ENCODE measurements at regions not wholly inside any gene's neighbourhood (a gene's known extent, or its start where the extent isn't known, plus 50 kb on each side); places are given as distances from the start of the nearest gene placed in this dataset.

DNA sequence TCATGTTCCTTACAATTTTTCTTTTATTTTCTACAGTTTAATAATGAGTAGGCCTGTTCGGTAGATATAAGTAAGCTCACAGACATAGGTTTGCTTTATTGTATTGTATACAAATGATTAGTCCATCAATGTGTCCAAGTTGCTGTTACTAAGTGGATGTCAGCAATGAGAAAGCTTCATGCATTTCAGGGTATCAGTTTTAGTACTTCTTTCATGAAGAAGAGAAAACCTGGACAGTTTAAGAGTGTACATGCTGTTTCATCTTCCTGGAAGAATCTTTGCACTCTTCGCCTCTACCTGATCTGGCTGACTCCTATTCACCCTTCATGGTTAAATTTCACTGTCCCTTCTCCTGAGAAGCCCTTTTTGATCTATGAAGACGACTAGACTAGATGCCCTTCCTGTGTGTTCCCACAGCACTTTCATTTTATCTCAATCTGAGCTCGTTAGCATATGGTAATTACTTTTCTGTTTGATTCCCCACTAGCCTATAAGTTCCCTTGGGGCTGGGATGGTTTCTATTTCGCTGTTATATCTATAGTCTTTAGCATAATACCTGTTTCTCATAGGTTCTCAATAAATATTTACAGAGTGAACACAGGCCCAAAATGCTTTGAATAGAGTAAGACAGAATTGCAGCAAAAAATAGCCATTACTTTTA is 70.7 kb downstream of the CETN3 start:
- no peak overlapping the region for H3K4me3 ChIP-seq (ENCODE audit: control insufficient read depth, low read depth, low read length)
- TF ChIP-seq CTCF (IDR thresholded peaks at IDR 0.05; ENCODE audit: control insufficient read depth, insufficient read depth, low read depth, low read length, missing control alignments) = no peak
- no peak for DNase-seq (ENCODE audit: low read depth)

DNA sequence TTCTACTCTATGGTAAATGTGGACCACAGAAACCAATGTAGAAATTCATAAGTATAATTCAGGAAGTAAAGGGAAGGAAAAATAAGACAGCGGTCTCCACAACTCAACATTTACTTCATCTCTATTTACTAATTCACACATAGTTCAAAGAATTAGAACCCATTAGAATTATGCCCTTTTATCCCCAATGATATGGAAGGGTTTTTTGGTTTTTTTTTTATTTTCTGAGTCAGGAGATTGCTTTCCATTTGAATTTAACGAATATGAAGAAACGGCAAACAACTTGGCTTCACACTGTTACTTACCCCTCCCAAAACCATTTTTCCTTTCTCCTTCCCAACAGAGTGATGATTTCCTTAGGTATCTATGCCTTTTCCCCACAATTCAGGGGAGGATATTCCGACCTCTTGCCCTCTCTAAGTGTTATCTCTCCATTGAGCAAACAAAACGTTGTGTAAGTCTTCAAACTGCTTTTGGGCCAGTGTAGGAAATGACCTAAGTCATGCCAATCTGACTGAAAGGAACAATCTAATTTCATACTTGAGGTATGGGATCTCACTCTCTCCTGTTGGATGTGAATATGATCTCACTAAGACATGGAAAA is 72.0 kb downstream of the CETN3 start:
- no peak for DNase-seq (ENCODE audit: low read depth)
- no peak overlapping the region for H3K4me3 ChIP-seq (ENCODE audit: control insufficient read depth, low read depth, low read length)
- TF ChIP-seq CTCF (IDR thresholded peaks at IDR 0.05; ENCODE audit: control insufficient read depth, insufficient read depth, low read depth, low read length, missing control alignments) = no peak

DNA sequence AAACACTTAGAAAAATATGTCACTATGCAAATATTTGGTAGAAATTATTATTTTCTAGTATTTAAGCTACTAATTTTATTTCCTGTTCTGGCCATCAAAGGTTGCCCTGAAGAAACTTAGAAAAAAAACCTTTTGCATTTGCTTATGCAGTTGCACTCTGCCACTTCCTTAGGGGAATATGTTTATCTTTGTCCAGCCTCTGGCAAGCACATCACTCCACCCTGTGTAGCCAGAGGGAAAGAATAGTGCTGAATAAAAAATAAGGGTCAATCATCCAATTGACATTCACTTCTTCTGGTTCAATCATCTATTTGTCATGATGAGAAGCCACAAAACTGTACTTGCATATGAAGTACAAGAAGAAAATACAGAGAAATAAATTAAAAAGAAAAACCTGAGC is 72.8 kb downstream of the CETN3 start:
- H3K4me3 ChIP-seq (ENCODE audit: control insufficient read depth, low read depth, low read length) = no peak overlapping the region
- TF ChIP-seq CTCF (IDR thresholded peaks at IDR 0.05; ENCODE audit: control insufficient read depth, insufficient read depth, low read depth, low read length, missing control alignments) = no peak
- no peak for DNase-seq (ENCODE audit: low read depth)

DNA sequence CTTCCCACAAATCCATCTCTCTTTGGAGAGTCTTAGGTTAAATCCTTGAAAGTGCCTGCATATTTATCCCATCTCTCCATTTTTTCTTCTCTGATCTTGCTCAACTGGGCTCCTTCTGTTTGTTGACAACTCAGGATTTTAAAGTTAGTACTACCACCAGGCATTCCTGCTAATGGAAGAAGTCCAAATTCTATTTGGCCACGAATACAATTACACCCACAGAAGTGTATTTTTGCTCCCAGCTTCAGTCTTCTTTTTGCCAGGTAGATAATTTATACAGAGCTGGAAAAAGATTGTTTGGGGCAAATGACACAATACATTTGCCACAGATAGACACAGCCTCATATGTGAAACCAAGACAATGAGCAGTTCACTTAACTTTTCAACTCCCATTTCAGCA is 74.8 kb downstream of the CETN3 start:
- no peak for TF ChIP-seq CTCF (IDR thresholded peaks at IDR 0.05; ENCODE audit: control insufficient read depth, insufficient read depth, low read depth, low read length, missing control alignments)
- no peak for DNase-seq (ENCODE audit: low read depth)
- H3K4me3 ChIP-seq (ENCODE audit: control insufficient read depth, low read depth, low read length) = no peak overlapping the region

GRCh38 chr5:90329911-90330310 is 79.6 kb downstream of the CETN3 start:
- no peak for TF ChIP-seq CTCF (IDR thresholded peaks at IDR 0.05; ENCODE audit: control insufficient read depth, insufficient read depth, low read depth, low read length, missing control alignments)
- DNase-seq (ENCODE audit: low read depth) = no peak
- H3K4me3 ChIP-seq (ENCODE audit: control insufficient read depth, low read depth, low read length) = no peak overlapping the region

GRCh38 chr5:90326995-90327394 is 82.6 kb downstream of the CETN3 start:
- DNase-seq (ENCODE audit: low read depth) = no peak
- H3K4me3 ChIP-seq (ENCODE audit: control insufficient read depth, low read depth, low read length) = no peak overlapping the region
- no peak for TF ChIP-seq CTCF (IDR thresholded peaks at IDR 0.05; ENCODE audit: control insufficient read depth, insufficient read depth, low read depth, low read length, missing control alignments)

All from AG09309 (cell line).